Thoracic aorta (tissue), 2 donors: ENCODE measurements at regions not wholly inside any gene's neighbourhood (a gene's known extent, or its start where the extent isn't known, plus 50 kb on each side); places are given as distances from the start of the nearest gene placed in this dataset.

Experiments
- ATAC-seq: fragments of 150-250 bp; one replicate; pipeline ENCODE4 v1.8.0; 2017; ENCODE audit warnings: low read depth; ENCODE audit not compliant: insufficient number of reproducible peaks, low FRiP score
- DNase-seq: peaks from one replicate; pipeline ENCODE4 v3.0.0-alpha.2; 2020; ENCODE audit warnings: low spot score
- H3K27ac ChIP-seq, 2 donors: fragments of 200-600 bp; sonication (generic); 1 replicate in 1 of 2; 2 replicates in 1 of 2; pipeline ENCODE4 v1.5.1; 2016; ENCODE audit warnings: mild to moderate bottlenecking in 2 of 2, moderate library complexity in 2 of 2
- H3K27me3 ChIP-seq: fragments of 200-600 bp; sonication (generic); replicated peaks from 2 replicates; pipeline ENCODE4 v1.6.0; 2016; ENCODE audit warnings: mild to moderate bottlenecking; ENCODE audit not compliant: insufficient read depth
- H3K36me3 ChIP-seq: fragments of 200-600 bp; sonication (generic); one replicate; pipeline ENCODE4 v1.5.1; 2016
- H3K4me1 ChIP-seq, 2 donors: fragments of 200-600 bp; sonication (generic); 1 replicate in 1 of 2; 2 replicates in 1 of 2; pipeline versions ENCODE4 v1.5.1 to v1.6.0; 2016; ENCODE audit warnings: low read depth in 2 of 2, mild to moderate bottlenecking in 1 of 2; ENCODE audit not compliant: control insufficient read depth in 1 of 2
- H3K4me3 ChIP-seq: fragments of 200-600 bp; sonication (generic); 2 replicates; pipeline ENCODE4 v1.5.1; 2016; ENCODE audit warnings: mild to moderate bottlenecking
- H3K9me3 ChIP-seq: fragments of 200-600 bp; sonication (generic); 2 replicates; pipeline ENCODE4 v1.5.1; 2016
- TF ChIP-seq, protein P1 (sequence below): fragments of 200-600 bp; sonication (generic); IDR thresholded peaks from one replicate; pipeline ENCODE4 v1.5.1; 2019; ENCODE audit warnings: antibody characterized with exemption

DNA sequence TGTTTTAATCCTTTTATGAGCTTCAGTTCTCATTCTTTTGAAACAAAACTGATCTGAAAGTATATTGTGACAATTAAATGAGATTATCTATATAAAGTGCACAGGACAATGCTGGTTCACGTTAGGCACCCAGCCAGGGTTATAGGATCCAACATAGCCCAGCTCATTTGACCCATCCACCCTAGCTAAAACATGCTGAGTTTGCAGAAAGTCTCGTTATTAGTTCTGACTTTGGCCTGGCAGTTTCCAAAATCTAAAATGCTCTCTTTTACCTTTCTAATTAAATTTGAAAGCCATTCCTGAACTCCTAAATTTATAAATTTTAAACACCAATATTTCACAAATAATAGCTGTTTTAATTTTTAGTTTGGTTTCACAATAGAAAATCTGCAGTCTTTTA is 131.9 kb upstream of the PTPRD start:
- no peak for DNase-seq
- H3K36me3 ChIP-seq, result no peaks in the 10 kb centered on the region
- no peak overlapping the region for H3K4me3 ChIP-seq
- ATAC-seq, result no peak
- H3K27ac ChIP-seq, result no peak overlapping the region
- TF ChIP-seq, protein P1, sequence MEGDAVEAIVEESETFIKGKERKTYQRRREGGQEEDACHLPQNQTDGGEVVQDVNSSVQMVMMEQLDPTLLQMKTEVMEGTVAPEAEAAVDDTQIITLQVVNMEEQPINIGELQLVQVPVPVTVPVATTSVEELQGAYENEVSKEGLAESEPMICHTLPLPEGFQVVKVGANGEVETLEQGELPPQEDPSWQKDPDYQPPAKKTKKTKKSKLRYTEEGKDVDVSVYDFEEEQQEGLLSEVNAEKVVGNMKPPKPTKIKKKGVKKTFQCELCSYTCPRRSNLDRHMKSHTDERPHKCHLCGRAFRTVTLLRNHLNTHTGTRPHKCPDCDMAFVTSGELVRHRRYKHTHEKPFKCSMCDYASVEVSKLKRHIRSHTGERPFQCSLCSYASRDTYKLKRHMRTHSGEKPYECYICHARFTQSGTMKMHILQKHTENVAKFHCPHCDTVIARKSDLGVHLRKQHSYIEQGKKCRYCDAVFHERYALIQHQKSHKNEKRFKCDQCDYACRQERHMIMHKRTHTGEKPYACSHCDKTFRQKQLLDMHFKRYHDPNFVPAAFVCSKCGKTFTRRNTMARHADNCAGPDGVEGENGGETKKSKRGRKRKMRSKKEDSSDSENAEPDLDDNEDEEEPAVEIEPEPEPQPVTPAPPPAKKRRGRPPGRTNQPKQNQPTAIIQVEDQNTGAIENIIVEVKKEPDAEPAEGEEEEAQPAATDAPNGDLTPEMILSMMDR, result no peak
- H3K4me1 ChIP-seq, result no peaks in the 10 kb centered on the region
- no peaks in the 10 kb centered on the region for H3K27me3 ChIP-seq
- no peaks in the 10 kb centered on the region for H3K9me3 ChIP-seq

DNA sequence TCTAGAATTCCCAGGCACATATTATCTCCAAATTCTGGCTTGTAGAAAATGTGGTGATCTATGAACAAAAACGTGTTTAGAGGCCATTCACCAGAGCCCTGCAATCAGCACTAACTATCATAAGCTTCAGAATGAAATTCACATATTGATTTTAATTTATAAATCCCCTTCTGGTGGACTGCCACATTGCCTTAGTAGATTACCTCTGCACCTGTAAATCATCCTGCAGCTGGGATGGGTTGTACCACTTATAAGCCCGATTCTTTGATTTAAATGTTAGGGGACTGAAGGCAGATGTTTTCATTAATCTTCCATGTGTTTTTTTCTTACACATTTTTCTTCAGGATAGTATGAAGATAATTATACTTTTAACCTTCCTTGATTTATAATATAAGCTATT is 140.7 kb upstream of the PTPRD start:
- H3K4me1 ChIP-seq, result no peaks in the 10 kb centered on the region
- no peaks in the 10 kb centered on the region for H3K9me3 ChIP-seq
- ATAC-seq, result no peak
- H3K27ac ChIP-seq, result no peak overlapping the region
- no peaks in the 10 kb centered on the region for H3K27me3 ChIP-seq
- DNase-seq, result no peak
- H3K36me3 ChIP-seq, result no peaks in the 10 kb centered on the region
- no peak overlapping the region for H3K4me3 ChIP-seq
- TF ChIP-seq, protein P1, result no peak

DNA sequence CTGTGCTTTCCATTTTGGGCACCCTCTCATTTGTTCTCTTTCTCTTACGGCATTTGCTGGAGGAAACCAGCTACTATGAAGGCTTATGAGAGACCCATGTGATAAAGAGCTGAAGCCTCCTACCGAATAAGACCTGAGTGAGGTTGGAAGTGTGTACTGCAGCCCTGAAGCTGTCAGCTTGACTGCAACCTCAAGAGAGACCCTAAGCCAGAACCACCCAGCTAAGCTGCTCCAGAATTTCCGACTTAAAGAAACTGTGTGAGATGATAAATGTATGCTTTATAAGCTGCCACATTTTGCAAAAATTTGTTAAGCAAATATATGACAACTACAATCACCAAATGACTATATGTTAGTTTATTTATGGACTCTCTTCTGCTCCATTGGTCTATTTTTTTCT is 151.7 kb upstream of the PTPRD start:
- H3K27ac ChIP-seq, result no peak overlapping the region

DNA sequence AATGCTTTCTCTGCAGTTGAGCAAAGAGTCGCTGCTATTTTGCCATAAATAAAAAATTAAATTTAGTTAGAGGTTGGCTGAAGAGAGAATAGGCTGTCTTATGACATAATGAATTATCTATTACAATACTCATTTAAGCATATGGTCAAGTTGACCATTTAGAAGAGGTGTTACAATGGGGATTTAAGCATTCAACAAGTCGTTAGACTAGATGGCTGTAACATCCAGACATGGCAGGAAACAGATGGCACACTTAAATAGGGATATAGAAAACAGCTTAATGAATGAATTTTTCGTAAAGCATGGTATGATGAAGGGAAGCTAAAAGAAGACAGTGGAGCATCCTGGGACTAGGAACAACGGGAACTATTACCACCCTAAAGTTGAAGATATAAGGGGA is 160.3 kb upstream of the PTPRD start:
- Histone ChIP-seq H3K36me3 (no peaks in the 10 kb centered on the region), H3K9me3 (no peaks in the 10 kb centered on the region), H3K27me3 (no peaks in the 10 kb centered on the region), H3K4me3 (no peak overlapping the region), H3K27ac (no peak overlapping the region), H3K4me1 (no peaks in the 10 kb centered on the region)
- no peak for ATAC-seq
- DNase-seq, result no peak
- TF ChIP-seq, protein P1, result no peak

More for the DNA sequence above, 151.7 kb upstream of the PTPRD start:
- ATAC-seq (no peak), DNase-seq (no peak)
- no peaks in the 10 kb centered on the region for H3K4me1 ChIP-seq
- H3K4me3 ChIP-seq, result no peak overlapping the region
- no peaks in the 10 kb centered on the region for H3K9me3 ChIP-seq
- no peaks in the 10 kb centered on the region for H3K36me3 ChIP-seq
- no peaks in the 10 kb centered on the region for H3K27me3 ChIP-seq
- TF ChIP-seq, protein P1, result no peak

DNA sequence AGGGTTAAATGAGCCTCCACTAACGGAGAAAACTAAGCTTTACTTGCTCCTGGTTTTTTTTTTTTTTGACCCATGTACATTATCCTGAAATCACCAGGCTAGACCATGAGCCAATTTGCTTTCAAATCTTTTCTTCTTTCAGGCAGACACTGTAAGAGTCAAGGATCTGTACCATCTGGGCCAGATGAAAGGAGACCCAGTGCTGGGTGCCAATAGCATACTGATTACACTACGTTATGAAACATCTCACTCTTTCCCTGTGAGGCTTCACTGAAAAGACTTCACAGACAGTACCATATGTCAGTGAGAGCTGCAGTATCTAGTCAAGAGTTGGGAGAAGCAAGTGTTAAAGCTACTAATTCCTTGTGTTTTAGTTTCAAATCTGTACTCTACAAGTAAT is 161.2 kb upstream of the PTPRD start:
- H3K9me3 ChIP-seq, result no peaks in the 10 kb centered on the region
- H3K27ac ChIP-seq, result no peak overlapping the region
- no peak for ATAC-seq
- H3K4me3 ChIP-seq, result no peak overlapping the region
- no peaks in the 10 kb centered on the region for H3K27me3 ChIP-seq
- TF ChIP-seq, protein P1, result no peak
- H3K36me3 ChIP-seq, result no peaks in the 10 kb centered on the region
- H3K4me1 ChIP-seq, result no peaks in the 10 kb centered on the region
- no peak for DNase-seq
